ENCODE measurements at regions not wholly inside any gene's neighbourhood (a gene's known extent, or its start where the extent isn't known, plus 50 kb on each side); places are given as distances from the start of the nearest gene placed in this dataset.

GRCh38 chr1:9179463-9180110 lies 50.7 kb upstream of the GPR157 start:
- TF ChIP-seq JUND (IDR thresholded peaks at IDR 0.05; ENCODE audit: low read depth) = no peak
- DNase-seq (ENCODE audit: low read depth in 1 of 2, low spot score in 1 of 2) = no peak
- in situ Hi-C loops (cut with HindIII; ENCODE audit: low pct_unique_long_range_greater_than_20kb, low sequenced_read_pairs) = no loop called here

- in situ Hi-C loops (cut with HindIII; ENCODE audit: low pct_unique_long_range_greater_than_20kb, low sequenced_read_pairs) = no loop called here
Observed at GRCh38 chr1:9180111-9180819, 51.4 kb upstream of the GPR157 start.

GRCh38 chr1:9181176-9181906 lies 52.4 kb upstream of the GPR157 start:
- in situ Hi-C loops (cut with HindIII; ENCODE audit: low pct_unique_long_range_greater_than_20kb, low sequenced_read_pairs) = no loop called here
- DNase-seq (ENCODE audit: low read depth in 1 of 2, low spot score in 1 of 2) = peak; percentile 46 to 51
- no peak for TF ChIP-seq JUND (IDR thresholded peaks at IDR 0.05; ENCODE audit: low read depth)

More at GRCh38 chr1:9180111-9180819, 51.4 kb upstream of the GPR157 start:
- no peak for TF ChIP-seq JUND (IDR thresholded peaks at IDR 0.05; ENCODE audit: low read depth)
- no peak for DNase-seq (ENCODE audit: low read depth in 1 of 2, low spot score in 1 of 2)

- peak; percentile 72 to 73 for DNase-seq (ENCODE audit: low read depth in 1 of 2, low spot score in 1 of 2)
- in situ Hi-C loops (cut with HindIII; ENCODE audit: low pct_unique_long_range_greater_than_20kb, low sequenced_read_pairs) = no loop called here
- no peak for TF ChIP-seq JUND (IDR thresholded peaks at IDR 0.05; ENCODE audit: low read depth)
Observed at GRCh38 chr1:9181990-9182783, 52.4 kb upstream of the H6PD start.

- no peak for TF ChIP-seq JUND (IDR thresholded peaks at IDR 0.05; ENCODE audit: low read depth)
- in situ Hi-C loops (cut with HindIII; ENCODE audit: low pct_unique_long_range_greater_than_20kb, low sequenced_read_pairs) = no loop called here
- no peak for DNase-seq (ENCODE audit: low read depth in 1 of 2, low spot score in 1 of 2)
Observed at GRCh38 chr1:9182784-9183257, 51.8 kb upstream of the H6PD start.

GRCh38 chr1:9183441-9183840 lies 51.1 kb upstream of the H6PD start:
- TF ChIP-seq JUND (IDR thresholded peaks at IDR 0.05; ENCODE audit: low read depth) = no peak
- DNase-seq (ENCODE audit: low read depth in 1 of 2, low spot score in 1 of 2) = no peak
- in situ Hi-C loops (cut with HindIII; ENCODE audit: low pct_unique_long_range_greater_than_20kb, low sequenced_read_pairs) = no loop called here

- DNase-seq (ENCODE audit: low read depth in 1 of 2, low spot score in 1 of 2) = no peak
- in situ Hi-C loops (cut with HindIII; ENCODE audit: low pct_unique_long_range_greater_than_20kb, low sequenced_read_pairs) = no loop called here
- TF ChIP-seq JUND (IDR thresholded peaks at IDR 0.05; ENCODE audit: low read depth) = no peak
Observed at GRCh38 chr1:9183898-9184297, 50.7 kb upstream of the H6PD start.

GRCh38 chr1:9184749-9185148 lies 49.8 kb upstream of the H6PD start:
- DNase-seq (ENCODE audit: low read depth in 1 of 2, low spot score in 1 of 2) = no peak
- TF ChIP-seq JUND (IDR thresholded peaks at IDR 0.05; ENCODE audit: low read depth) = no peak
- in situ Hi-C loops (cut with HindIII; ENCODE audit: low pct_unique_long_range_greater_than_20kb, low sequenced_read_pairs) = no loop called here
